Activated CD8-positive, alpha-beta T cell treated with anti-CD3 and anti-CD28 coated beads for 36 hours (primary cell): ENCODE measurements at regions not wholly inside any gene's neighbourhood (a gene's known extent, or its start where the extent isn't known, plus 50 kb on each side); places are given as distances from the start of the nearest gene placed in this dataset.
"Not testable (repeated sequence)": the region's sequence is repeated elsewhere in the genome, so short reads cannot be mapped to it uniquely, and the experiment has no call there.

ENCODE experiments used
- ATAC-seq: fragments of 200-7000 bp; cut with Tn5 transposase; one replicate; pipeline ENCODE4 v1.10.0; 2021; ENCODE audit warnings: mild to moderate bottlenecking, moderate library complexity
- CTCF ChIA-PET: fragments of 350-600 bp; sonication (Branson Sonifier 250); formaldehyde crosslinking; loops from one replicate; lab custom pipeline; 2021; ENCODE audit warnings: antibody characterized with exemption; lab: Charles Lee
- POLR2A ChIA-PET: fragments of 350-600 bp; sonication (Branson Sonifier 250); formaldehyde crosslinking; loops from one replicate; lab custom pipeline; 2021; ENCODE audit warnings: antibody characterized with exemption; lab: Charles Lee
- DNase-seq: peaks from one replicate; pipeline ENCODE4 v3.0.0-alpha.2; 2020
- H3K27ac Mint-ChIP-seq: one replicate; pipeline ENCODE4 v1.8.0; 2021; ENCODE audit warnings: mild to moderate bottlenecking, mixed read lengths
- H3K27me3 Mint-ChIP-seq: one replicate; pipeline ENCODE4 v1.8.0; 2021; ENCODE audit warnings: mixed read lengths
- H3K36me3 Mint-ChIP-seq: one replicate; pipeline ENCODE4 v1.8.0; 2021; ENCODE audit warnings: low read depth, mixed read lengths
- H3K4me1 Mint-ChIP-seq: one replicate; pipeline ENCODE4 v1.8.0; 2021; ENCODE audit warnings: low read depth, mixed read lengths
- H3K4me3 Mint-ChIP-seq: one replicate; pipeline ENCODE4 v1.8.0; 2021; ENCODE audit warnings: mild to moderate bottlenecking, moderate library complexity, mixed read lengths
- H3K9me3 Mint-ChIP-seq: one replicate; pipeline ENCODE4 v1.8.0; 2021; ENCODE audit warnings: mixed read lengths
- intact Hi-C: fragments of 100-400 bp; cut with micrococcal nuclease; formaldehyde crosslinking; loops from one replicate; pipeline ENCODE4 v1.10.0; 2022
- TF ChIP-seq, protein P1 (sequence below): fragments of 200-600 bp; IDR thresholded peaks from one replicate; pipeline ENCODE4 v1.8.0; 2022; ENCODE audit warnings: antibody characterized with exemption, mild to moderate bottlenecking

DNA sequence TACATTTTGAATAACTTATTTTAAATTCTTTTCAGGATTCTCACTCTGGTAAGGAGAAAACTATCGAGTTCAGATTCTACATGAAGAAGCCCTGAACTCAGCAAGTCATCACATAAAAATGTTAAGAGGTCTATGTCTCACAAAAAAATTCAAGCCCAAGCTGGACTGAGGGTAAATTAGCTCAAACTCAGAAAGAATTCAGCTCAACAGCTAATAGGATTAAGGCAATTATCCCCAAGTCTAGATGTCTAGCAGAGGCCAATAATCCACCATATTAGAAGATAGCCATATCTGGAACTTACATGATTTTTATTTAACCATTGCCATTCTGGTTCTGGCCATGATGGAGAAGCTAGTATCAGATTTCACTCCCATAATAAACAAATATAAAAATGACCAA lies 909.7 kb downstream of the PLOD2 start:
- CTCF ChIA-PET, result no interaction called here

DNA sequence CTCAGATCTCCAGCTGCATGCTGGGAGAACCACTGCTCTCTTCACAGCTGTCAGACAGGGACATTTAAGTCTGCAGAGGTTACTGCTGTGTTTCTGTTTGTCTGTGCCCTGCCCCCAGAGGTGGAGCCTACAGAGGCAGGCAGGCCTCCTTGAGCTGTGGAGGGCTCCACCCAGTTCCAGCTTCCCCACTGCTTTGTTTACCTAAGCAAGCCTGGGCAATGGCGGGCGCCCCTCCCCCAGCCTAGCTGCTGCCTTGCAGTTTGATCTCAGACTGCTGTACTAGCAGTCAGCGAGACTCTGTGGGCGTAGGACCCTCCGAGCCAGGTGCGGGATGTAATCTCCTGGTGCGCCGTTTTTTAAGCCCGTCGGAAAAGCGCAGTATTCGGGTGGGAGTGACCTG lies 903.0 kb downstream of the PLOD2 start:
- intact Hi-C loops, CTCF ChIA-PET, H3K4me1 Mint-ChIP-seq, H3K9me3 Mint-ChIP-seq, POLR2A ChIA-PET, H3K27me3 Mint-ChIP-seq, ATAC-seq, H3K4me3 Mint-ChIP-seq, H3K36me3 Mint-ChIP-seq, H3K27ac Mint-ChIP-seq, DNase-seq: not testable (repeated sequence)

More for the DNA sequence above, 909.7 kb downstream of the PLOD2 start:
- no peak overlapping the region for H3K4me3 Mint-ChIP-seq
- POLR2A ChIA-PET, result no interaction called here
- TF ChIP-seq, protein P1, sequence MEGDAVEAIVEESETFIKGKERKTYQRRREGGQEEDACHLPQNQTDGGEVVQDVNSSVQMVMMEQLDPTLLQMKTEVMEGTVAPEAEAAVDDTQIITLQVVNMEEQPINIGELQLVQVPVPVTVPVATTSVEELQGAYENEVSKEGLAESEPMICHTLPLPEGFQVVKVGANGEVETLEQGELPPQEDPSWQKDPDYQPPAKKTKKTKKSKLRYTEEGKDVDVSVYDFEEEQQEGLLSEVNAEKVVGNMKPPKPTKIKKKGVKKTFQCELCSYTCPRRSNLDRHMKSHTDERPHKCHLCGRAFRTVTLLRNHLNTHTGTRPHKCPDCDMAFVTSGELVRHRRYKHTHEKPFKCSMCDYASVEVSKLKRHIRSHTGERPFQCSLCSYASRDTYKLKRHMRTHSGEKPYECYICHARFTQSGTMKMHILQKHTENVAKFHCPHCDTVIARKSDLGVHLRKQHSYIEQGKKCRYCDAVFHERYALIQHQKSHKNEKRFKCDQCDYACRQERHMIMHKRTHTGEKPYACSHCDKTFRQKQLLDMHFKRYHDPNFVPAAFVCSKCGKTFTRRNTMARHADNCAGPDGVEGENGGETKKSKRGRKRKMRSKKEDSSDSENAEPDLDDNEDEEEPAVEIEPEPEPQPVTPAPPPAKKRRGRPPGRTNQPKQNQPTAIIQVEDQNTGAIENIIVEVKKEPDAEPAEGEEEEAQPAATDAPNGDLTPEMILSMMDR, result no peak
- H3K36me3 Mint-ChIP-seq, result no peaks in the 10 kb centered on the region
- DNase-seq, result no peak
- no peaks in the 10 kb centered on the region for H3K27me3 Mint-ChIP-seq
- H3K9me3 Mint-ChIP-seq, result peaks cover 25% of the 10 kb centered on the region
- no peak overlapping the region for H3K27ac Mint-ChIP-seq
- ATAC-seq, result no peak
- intact Hi-C loops, result no loop called here
- no peaks in the 10 kb centered on the region for H3K4me1 Mint-ChIP-seq

DNA sequence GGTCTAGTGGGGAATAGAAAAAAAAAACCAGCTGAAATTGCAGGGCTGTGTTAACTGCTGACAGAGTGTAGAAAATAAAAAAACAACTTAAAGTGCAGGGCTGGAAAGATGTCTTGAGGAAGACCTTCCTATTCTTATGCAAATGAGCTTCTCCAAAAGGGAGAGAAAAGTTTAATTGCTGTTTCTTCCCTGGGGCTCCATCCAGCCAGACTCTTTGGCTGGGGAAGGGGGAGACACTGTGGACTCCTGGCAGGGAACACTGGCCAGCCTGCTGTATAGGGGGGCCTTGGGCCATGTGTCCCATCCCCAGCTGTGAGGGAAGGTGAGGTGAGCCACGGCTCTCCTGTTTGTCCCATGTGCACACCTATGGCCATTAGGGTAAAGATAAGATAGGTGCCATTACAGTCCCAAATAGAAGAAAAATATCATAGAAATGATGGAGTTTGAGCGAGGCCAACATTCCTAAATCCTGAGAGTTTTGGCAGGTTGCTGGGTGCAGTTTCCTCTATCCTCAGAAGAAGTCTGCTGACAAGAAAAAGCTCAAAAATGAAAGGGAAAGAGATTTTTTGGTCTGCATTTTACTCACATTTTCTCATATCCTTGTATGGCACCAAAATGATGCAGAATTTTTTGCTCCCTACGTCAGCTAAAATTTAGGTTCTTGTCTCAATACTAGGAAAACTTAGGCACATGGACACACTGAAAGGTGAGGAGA lies 901.7 kb downstream of the PLOD2 start:
- no peaks in the 10 kb centered on the region for H3K27me3 Mint-ChIP-seq
- DNase-seq (no peak), ATAC-seq (no peak)
- no peaks in the 10 kb centered on the region for H3K9me3 Mint-ChIP-seq
- TF ChIP-seq, protein P1, result no peak
- no peak overlapping the region for H3K27ac Mint-ChIP-seq
- intact Hi-C loops, result no loop called here
- no peaks in the 10 kb centered on the region for H3K4me1 Mint-ChIP-seq
- H3K36me3 Mint-ChIP-seq, result no peaks in the 10 kb centered on the region
- POLR2A ChIA-PET, result no interaction called here
- CTCF ChIA-PET, result interaction anchor here (1.6 kb wide), 1 partner anchor 10 kb away, joined by 3 read pairs; no protein-coding TSS in a partner anchor
- no peak overlapping the region for H3K4me3 Mint-ChIP-seq

DNA sequence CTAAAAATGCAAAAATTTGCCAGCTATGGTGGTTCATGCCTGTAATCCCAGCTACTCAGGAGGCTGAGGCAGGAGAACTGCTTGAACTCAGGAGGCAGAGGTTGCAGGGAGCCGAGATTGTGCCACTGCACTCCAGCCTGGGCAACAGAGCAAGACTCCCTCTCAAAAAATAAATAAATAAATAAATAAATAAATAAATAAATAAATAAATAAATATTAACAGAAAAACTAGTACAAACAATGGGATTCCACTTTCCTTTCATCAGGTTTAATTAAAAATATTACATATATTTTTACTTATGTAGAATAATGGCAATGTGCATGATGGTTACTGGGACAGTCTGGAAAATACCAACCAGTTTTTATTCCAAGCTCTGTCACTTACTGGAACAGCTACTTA lies 897.5 kb downstream of the PLOD2 start:
- H3K27ac Mint-ChIP-seq, ATAC-seq, CTCF ChIA-PET: not testable (repeated sequence)

DNA sequence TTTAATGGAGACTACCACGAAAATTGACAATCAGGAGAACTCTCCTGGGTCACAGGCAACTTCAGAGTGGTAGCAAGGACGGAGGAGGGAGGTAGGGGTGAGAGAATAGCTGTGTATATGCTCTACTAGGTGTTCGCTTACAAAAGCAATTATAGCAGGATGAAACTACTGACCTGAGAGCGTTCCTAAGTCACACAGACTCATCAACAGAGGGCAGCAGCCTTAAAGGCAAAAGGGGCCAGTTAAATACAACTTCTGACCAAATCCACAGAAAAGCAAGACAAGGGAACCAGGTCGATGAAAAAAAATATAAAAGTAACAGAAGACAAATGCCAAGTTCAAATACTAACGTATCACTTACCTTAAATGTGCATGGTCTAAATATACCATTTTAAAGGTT lies 894.6 kb downstream of the PLOD2 start:
- no peaks in the 10 kb centered on the region for H3K4me1 Mint-ChIP-seq
- no peak for DNase-seq
- no peak overlapping the region for H3K27ac Mint-ChIP-seq
- ATAC-seq, result no peak
- intact Hi-C loops, result no loop called here
- POLR2A ChIA-PET, result no interaction called here
- TF ChIP-seq, protein P1, result no peak
- peaks cover 6% of the 10 kb centered on the region for H3K9me3 Mint-ChIP-seq
- no peaks in the 10 kb centered on the region for H3K27me3 Mint-ChIP-seq
- no peaks in the 10 kb centered on the region for H3K36me3 Mint-ChIP-seq
- CTCF ChIA-PET, result no interaction called here
- no peak overlapping the region for H3K4me3 Mint-ChIP-seq

More for the DNA sequence above, 897.5 kb downstream of the PLOD2 start:
- intact Hi-C loops, H3K9me3 Mint-ChIP-seq, H3K4me3 Mint-ChIP-seq, POLR2A ChIA-PET, H3K36me3 Mint-ChIP-seq, H3K27me3 Mint-ChIP-seq, DNase-seq, H3K4me1 Mint-ChIP-seq: not testable (repeated sequence)

DNA sequence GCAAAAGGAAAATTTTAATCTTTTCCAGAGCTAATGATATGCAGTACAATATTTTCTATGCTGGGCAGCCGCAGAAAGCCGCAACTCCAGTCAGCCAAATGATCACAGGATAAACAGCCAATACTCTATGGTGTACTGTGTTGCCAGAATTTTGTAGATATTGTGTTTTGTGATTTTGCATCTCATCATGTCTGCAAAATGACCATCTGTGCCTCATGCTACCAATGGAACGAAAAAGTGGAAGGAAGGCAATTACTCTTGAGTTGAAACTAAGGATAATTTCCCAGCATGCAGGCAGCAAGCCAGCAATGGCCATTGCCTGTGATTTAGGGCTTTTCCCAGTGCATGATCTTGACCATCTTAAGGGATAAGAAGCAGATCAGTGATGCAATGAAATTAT lies 891.9 kb downstream of the PLOD2 start:
- ChIA-PET CTCF (no interaction called here), POLR2A (no interaction called here)
- Mint-ChIP-seq H3K9me3 (peaks cover 6% of the 10 kb centered on the region), H3K4me1 (no peaks in the 10 kb centered on the region), H3K27me3 (no peaks in the 10 kb centered on the region), H3K36me3 (no peaks in the 10 kb centered on the region), H3K27ac (no peak overlapping the region), H3K4me3 (no peak overlapping the region)
- ATAC-seq (no peak), DNase-seq (no peak)
- TF ChIP-seq, protein P1, result no peak
- intact Hi-C loops, result no loop called here
